ENCODE measurements at regions not wholly inside any gene's neighbourhood (a gene's known extent, or its start where the extent isn't known, plus 50 kb on each side); places are given as distances from the start of the nearest gene placed in this dataset.

GRCh38 chr5:167821669-167822068, 469.8 kb upstream of the WWC1 start:
- no peak for DNase-seq
- Histone ChIP-seq H3K36me3 (no peaks in the 10 kb centered on the region), H3K4me3 (no peak overlapping the region), H3K9me3 (no peaks in the 10 kb centered on the region), H3K27ac (no peak overlapping the region), H3K4me1 (peaks cover 0 to 24% (median 6%) of the 10 kb centered on the region in 4 donors), H3K27me3 (no peaks in the 10 kb centered on the region)
- TF ChIP-seq CTCF (IDR thresholded peaks at IDR 0.05): no peak
- intact Hi-C loops (cut with DNase I; ENCODE audit: low total_unique reads): no loop called here

DNA sequence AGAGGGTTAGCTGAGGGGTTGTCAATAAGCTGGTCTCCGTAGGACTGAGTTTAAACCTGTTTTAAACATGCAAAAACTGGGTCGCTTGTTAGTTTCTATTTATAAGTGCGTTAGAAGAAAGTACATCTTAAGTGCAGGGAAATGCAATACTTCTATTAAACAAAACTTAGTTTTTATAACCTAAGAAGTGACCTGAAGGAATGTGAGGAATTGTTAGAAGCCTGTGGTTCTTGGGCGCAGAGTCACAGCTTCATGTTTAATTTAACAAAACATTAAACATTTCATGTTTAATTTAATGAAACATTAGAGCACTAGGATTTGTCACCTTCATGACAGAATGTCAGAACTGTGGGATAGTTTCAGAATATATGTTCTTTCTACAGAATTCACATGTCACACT, 469.2 kb upstream of the WWC1 start:
- no peak for DNase-seq
- Histone ChIP-seq H3K4me1 (peaks cover 0 to 24% (median 6%) of the 10 kb centered on the region in 4 donors), H3K9me3 (no peaks in the 10 kb centered on the region), H3K4me3 (no peak overlapping the region), H3K27ac (no peak overlapping the region), H3K36me3 (no peaks in the 10 kb centered on the region), H3K27me3 (no peaks in the 10 kb centered on the region)
- intact Hi-C loops (cut with DNase I; ENCODE audit: low total_unique reads): no loop called here
- no peak for TF ChIP-seq CTCF (IDR thresholded peaks at IDR 0.05)

GRCh38 chr5:167823405-167823804, 468.0 kb upstream of the WWC1 start:
- H3K27ac ChIP-seq: no peak overlapping the region
- H3K36me3 ChIP-seq: no peaks in the 10 kb centered on the region
- no peaks in the 10 kb centered on the region for H3K9me3 ChIP-seq
- intact Hi-C loops (cut with DNase I; ENCODE audit: low total_unique reads): no loop called here
- peaks cover 0 to 24% (median 6%) of the 10 kb centered on the region in 4 donors for H3K4me1 ChIP-seq
- DNase-seq: no peak
- H3K4me3 ChIP-seq: no peak overlapping the region
- no peaks in the 10 kb centered on the region for H3K27me3 ChIP-seq
- TF ChIP-seq CTCF (IDR thresholded peaks at IDR 0.05): no peak

GRCh38 chr5:167827766-167828165, 463.7 kb upstream of the WWC1 start:
- DNase-seq: no peak
- intact Hi-C loops (cut with DNase I; ENCODE audit: low total_unique reads): no loop called here
- H3K9me3 ChIP-seq: no peaks in the 10 kb centered on the region
- no peaks in the 10 kb centered on the region for H3K27me3 ChIP-seq
- no peaks in the 10 kb centered on the region for H3K36me3 ChIP-seq
- TF ChIP-seq CTCF (IDR thresholded peaks at IDR 0.05): no peak
- H3K4me3 ChIP-seq: no peak overlapping the region
- H3K4me1 ChIP-seq: peaks cover 0 to 2% (median 0%) of the 10 kb centered on the region in 4 donors
- H3K27ac ChIP-seq: no peak overlapping the region

GRCh38 chr5:167831754-167832504, 459.5 kb upstream of the WWC1 start:
- Histone ChIP-seq H3K9me3 (no peaks in the 10 kb centered on the region), H3K36me3 (no peaks in the 10 kb centered on the region), H3K27me3 (no peaks in the 10 kb centered on the region), H3K4me3 (no peak overlapping the region), H3K4me1 (no peaks in the 10 kb centered on the region), H3K27ac (no peak overlapping the region)
- intact Hi-C loops (cut with DNase I; ENCODE audit: low total_unique reads): no loop called here
- DNase-seq: no peak
- no peak for TF ChIP-seq CTCF (IDR thresholded peaks at IDR 0.05)

Data from tibial artery (tissue), 4 donors.